HT-29 (cell line): ENCODE measurements at regions not wholly inside any gene's neighbourhood (a gene's known extent, or its start where the extent isn't known, plus 50 kb on each side); places are given as distances from the start of the nearest gene placed in this dataset. TPM values are rescaled to one million over a fixed set of nuclear protein-coding genes. Genes with fewer than 3 reads are reported as not detected.
"Not testable (repeated sequence)": the region's sequence is repeated elsewhere in the genome, so short reads cannot be mapped to it uniquely, and the experiment has no call there.

Source experiments
- DNase-seq: peaks from one replicate; pipeline ENCODE4 v3.0.0-alpha.2; 2015; ENCODE audit warnings: low spot score
- small RNA-seq: library from RNA; depleted of rRNA; stranded (forward); fragments of <200 nt; gene quantifications from one replicate; pipeline ENCODE3, GENCODE V24; 2014

DNA sequence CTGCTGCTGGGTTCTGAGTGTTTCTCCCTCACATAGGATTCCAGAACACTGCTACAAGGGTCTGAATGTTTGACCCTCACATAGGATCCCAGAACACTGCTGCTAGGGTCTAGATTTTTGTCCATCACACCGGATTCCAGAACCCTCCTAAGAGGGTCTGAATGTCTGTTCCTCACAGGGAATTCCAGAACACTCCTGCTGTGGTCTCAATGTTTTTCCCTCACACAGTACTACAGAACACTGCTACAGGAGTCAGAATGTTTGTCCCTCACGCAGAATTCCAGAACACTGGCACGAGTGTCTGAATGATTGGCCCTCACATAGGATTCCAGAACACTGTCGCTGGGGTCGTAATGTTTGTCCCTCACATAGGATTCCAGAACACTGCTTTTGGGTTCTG lies 221.6 kb downstream of the FOXD4L6 start:
- DNase-seq, result not testable (repeated sequence)

DNA sequence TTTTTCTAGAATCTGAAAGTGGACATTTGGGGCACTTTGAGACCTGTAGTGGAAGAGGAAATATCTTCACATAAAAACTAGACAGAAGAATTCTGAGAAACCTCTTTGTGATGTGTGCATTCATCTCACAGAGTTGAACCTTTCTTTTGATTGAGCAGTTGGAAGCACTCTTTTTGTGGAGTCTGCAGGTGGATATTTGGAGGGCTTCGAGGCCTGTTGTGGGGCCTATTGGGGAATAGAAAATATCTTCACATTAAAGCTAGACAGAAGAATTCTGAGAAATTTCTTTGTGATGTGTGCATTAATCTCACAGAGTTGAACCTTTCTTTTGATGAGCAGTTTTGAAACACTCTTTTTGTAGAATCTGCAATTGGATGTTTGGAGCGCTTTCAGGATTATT lies 236.2 kb downstream of the FOXD4L6 start:
- DNase-seq, result not testable (repeated sequence)

DNA sequence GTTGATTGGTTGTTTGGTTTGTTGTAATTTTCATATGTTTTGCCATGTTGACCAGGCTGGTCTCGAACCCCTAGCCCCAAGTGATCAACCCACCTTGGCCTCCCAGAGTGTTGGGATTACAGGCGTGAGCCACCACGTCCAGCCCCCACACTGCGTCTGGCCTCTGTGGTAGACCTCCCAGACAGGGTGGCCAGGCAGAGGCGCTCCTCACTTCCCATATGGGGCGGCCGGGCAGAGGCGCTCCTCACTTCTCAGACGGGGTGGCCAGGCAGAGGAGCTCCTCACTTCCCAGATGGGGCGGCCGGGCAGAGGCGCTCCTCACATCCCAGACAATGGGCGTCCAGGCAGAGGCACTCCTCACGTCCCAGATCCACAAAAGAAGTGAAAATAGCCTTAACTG lies 242.6 kb downstream of the FOXD4L6 start:
- DNase-seq, result not testable (repeated sequence)

DNA sequence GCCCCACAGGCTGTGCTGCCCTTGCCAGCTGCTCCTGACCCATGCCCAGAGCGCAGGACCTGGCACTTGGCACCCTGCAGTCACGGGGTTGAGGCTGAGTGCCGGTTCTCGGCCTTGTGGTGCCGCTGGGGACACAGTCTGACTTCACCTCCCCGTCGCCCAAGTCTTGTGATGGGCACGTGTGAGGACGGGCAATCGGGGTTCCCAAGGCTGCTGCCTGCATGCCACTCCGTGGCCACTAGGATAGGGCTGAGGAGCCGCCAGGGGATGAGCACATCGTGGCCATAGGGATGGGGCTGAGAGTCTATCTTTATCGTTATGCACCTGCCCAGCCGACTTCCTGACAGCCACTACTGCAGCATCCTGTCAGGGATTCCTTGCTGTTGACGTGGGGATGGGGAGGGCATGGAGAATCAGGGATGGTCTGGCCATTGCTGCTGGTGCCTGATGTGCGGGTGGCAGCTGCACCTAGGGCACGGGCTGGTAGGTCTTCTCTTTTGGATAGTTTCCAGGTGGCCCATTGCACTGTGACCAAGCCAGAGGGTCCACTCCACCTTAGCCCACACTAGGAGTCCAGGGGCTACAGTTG lies 243.5 kb downstream of the FOXD4L6 start:
- not testable (repeated sequence) for DNase-seq

DNA sequence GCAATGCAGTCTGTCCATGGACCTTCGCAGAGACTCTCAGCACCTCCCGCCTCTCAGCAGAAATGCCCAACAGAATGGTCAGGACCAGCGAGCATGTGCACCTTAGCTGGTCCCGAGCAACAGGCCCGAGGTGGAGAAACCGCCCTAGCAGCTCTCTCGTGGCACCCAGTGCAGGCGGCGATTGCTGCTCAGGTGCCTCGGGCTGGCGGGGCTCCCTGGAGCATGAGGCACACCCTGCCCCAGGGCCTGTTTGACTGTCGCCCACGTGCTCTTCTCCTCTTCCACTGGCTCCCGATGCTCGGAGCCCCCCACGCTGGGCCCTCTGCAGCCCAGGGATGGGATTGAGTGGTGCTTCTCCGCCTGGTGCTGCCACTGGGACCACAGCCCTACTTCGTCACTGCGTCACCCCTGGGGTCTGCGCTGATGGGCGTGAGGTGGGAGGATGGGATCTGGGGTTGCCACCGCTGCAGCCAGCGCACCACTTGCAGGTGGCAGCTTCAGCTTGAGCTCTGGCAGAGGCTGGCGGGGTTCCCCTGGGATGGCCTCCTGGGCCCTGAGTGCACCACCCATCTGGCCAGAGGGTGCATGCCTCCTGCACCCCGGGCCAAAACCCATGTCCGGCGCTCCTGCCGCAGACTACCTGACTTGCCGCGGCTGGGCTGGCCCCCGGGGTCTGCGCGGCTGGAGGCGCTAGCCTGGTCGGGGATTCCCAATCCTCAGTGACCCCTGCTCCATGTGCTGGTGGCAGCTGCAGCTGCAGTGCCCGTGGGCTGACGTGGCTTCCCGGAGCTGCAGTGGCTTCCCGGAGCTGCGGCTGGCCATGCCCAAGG lies 244.2 kb downstream of the FOXD4L6 start:
- no peak for DNase-seq

DNA sequence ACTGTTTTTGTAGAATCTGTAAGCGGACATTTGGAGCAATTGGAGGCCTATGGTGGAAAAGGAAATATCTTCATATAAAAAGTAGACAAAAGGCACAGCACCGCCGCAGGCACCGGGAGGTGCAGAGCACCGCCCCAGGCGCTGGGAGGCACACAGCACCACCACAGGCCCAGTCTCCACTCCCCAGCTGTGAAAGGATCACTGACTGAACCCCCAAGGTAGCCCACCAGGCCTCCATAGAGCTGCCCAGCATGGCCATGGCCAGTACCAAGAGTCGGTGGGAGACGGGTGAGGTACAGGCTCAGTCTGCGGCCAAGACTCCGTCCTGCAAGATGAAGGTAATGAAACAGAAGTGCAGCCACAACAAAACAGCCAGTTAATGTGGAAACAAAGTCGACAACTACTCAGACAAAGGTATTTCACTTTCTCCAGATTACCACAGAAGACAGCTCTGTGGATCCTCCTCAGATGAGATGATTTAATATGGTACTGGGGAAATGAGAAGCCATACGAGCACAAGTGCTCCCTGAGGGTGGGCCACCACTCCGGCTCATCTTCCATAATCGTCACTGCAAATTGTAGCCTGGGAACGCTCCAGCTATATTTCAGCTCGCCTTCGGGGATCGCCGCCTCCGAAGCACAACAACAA lies 244.9 kb downstream of the FOXD4L6 start:
- not testable (repeated sequence) for DNase-seq

DNA sequence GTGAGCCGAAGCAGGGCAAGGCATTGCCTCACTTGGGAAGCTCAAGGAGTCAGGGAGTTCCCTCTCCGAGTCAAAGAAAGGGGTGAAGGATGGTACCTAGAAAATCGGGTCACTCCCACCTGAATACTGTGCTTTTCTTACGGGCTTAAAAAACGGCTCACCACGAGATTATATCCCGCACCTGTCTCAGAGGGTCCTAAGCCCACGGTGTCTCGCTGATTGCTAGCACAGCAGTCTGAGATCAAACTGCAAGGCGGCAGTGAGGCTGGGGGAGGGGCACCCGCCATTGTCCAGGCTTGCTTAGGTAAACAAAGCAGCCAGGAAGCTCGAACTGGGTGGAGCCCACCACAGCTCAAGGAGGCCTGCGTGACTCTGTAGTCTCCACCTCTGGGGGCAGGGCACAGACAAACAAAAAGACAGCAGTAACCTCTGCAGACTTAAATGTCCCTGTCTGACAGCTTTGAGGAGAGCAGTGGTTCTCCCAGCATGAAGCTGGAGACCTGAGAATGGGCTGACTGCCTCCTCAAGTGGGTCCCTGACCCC lies 254.7 kb downstream of the FOXD4L6 start:
- not testable (repeated sequence) for DNase-seq

DNA sequence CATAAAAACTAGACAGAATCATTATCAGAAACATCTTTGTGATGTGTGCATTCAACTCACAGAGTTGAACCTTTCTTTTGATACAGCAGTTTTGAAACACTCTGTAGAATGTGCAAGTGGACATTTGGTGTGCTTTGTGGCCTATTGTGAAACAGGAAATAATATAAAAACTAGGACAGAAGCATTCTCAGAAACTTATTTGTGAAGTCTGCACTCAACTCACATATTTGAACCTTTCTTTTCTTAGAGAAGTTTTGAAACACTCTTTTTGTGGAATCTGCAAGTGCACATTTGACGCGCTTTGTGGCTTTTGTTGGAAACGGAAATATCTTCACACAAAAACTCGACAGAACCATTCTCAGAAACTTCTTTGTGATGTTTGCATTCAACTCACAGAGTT lies 260.0 kb downstream of the FOXD4L6 start:
- not testable (repeated sequence) for DNase-seq

Small RNA genes in the stretch of these regions (small RNA-seq; reads per million reads assigned to genes)
- gene AL353626.2, result not detected
- not detected for gene MIR1299
